AG09319 (cell line): ENCODE measurements at regions not wholly inside any gene's neighbourhood (a gene's known extent, or its start where the extent isn't known, plus 50 kb on each side); places are given as distances from the start of the nearest gene placed in this dataset.

Source experiments
- DNase-seq: peaks from one replicate; pipeline ENCODE4 v3.0.0-alpha.2; 2010; ENCODE audit warnings: low read depth; ENCODE audit errors: extremely low read depth
- CTCF ChIP-seq: IDR thresholded peaks from 2 replicates; pipeline ENCODE4 v1.5.1; 2011; ENCODE audit warnings: low read depth, mild to moderate bottlenecking, inconsistent platforms, low read length, moderate library complexity

- TF ChIP-seq CTCF = no peak
- no peak for DNase-seq
These were observed 138.7 kb upstream of the L3MBTL4 start for GRCh38 chr18:6553234-6553900.

- no peak for DNase-seq
- TF ChIP-seq CTCF = no peak
These were observed 142.5 kb upstream of the L3MBTL4 start for GRCh38 chr18:6557057-6557769.

GRCh38 chr18:6557770-6558248 is 143.1 kb upstream of the L3MBTL4 start:
- TF ChIP-seq CTCF = no peak
- DNase-seq = no peak

- no peak for TF ChIP-seq CTCF
- no peak for DNase-seq
These were observed 143.9 kb upstream of the L3MBTL4 start for GRCh38 chr18:6558446-6559156.

GRCh38 chr18:6559296-6559695 is 144.6 kb upstream of the L3MBTL4 start:
- no peak for DNase-seq
- no peak for TF ChIP-seq CTCF

- no peak for DNase-seq
- TF ChIP-seq CTCF = no peak
These were observed 146.3 kb upstream of the L3MBTL4 start for GRCh38 chr18:6561016-6561415.

- no peak for DNase-seq
- no peak for TF ChIP-seq CTCF
These were observed 146.7 kb upstream of the L3MBTL4 start for GRCh38 chr18:6561420-6561861.
